Neural cell (in vitro differentiated cells): ENCODE measurements at regions not wholly inside any gene's neighbourhood (a gene's known extent, or its start where the extent isn't known, plus 50 kb on each side); places are given as distances from the start of the nearest gene placed in this dataset.

ENCODE experiments used
- H2AFZ ChIP-seq: fragments of 200-600, 300-800 bp; sonication (generic), shearing (Covaris generic); 2 replicates; pipeline ENCODE4 v1.6.0; 2014; ENCODE audit warnings: low read depth, mild to moderate bottlenecking, antibody characterized with exemption, low read length, moderate library complexity
- H3F3A ChIP-seq: fragments of 200-600 bp; shearing (Covaris generic); 2 replicates; pipeline ENCODE4 v1.6.1; 2016; ENCODE audit warnings: mild to moderate bottlenecking, moderate library complexity, mixed read lengths, antibody characterized with exemption, low read length; ENCODE audit not compliant: insufficient read depth, poor library complexity, severe bottlenecking
- H3K27ac ChIP-seq: fragments of 200-600, 300-800 bp; sonication (generic), shearing (Covaris generic); 2 replicates; pipeline ENCODE4 v1.5.1; 2014; ENCODE audit warnings: mild to moderate bottlenecking, low read length, moderate library complexity
- H3K27me3 ChIP-seq: fragments of 300-800, 200-600 bp; sonication (generic), shearing (Covaris generic); 2 replicates; pipeline ENCODE4 v1.6.0; 2014; ENCODE audit warnings: mild to moderate bottlenecking, low read depth, low read length, moderate library complexity; ENCODE audit not compliant: insufficient read depth
- H3K36me3 ChIP-seq: fragments of 300-800, 200-600 bp; sonication (generic), shearing (Covaris generic); 2 replicates; pipeline ENCODE4 v1.5.1; 2014; ENCODE audit warnings: mild to moderate bottlenecking, antibody characterized with exemption, low read length, moderate library complexity; ENCODE audit not compliant: insufficient read depth
- H3K4me2 ChIP-seq: fragments of 300-800, 200-600 bp; sonication (generic), shearing (Covaris generic); 2 replicates; pipeline ENCODE4 v1.6.0; 2014; ENCODE audit warnings: mild to moderate bottlenecking, low read length
- H3K4me3 ChIP-seq: fragments of 300-800, 200-600 bp; sonication (generic), shearing (Covaris generic); 2 replicates; pipeline ENCODE4 v1.5.1; 2014; ENCODE audit warnings: mild to moderate bottlenecking, low read length, moderate library complexity
- H3K79me2 ChIP-seq: fragments of 200-600 bp; shearing (Covaris generic); replicated peaks from 2 replicates; pipeline ENCODE4 v1.6.0; 2014; ENCODE audit warnings: mild to moderate bottlenecking, low read length, moderate library complexity; ENCODE audit not compliant: insufficient read depth
- H3K9ac ChIP-seq: fragments of 300-800, 200-600 bp; sonication (generic), shearing (Covaris generic); 2 replicates; pipeline ENCODE4 v1.6.1; 2016; ENCODE audit warnings: mild to moderate bottlenecking, low read length, mixed read lengths
- H3K9me2 ChIP-seq: fragments of 200-600 bp; shearing (Covaris generic); 2 replicates; pipeline ENCODE4 v1.6.1; 2016; ENCODE audit warnings: mild to moderate bottlenecking, low read length, mixed read lengths; ENCODE audit not compliant: insufficient read depth
- H3K9me3 ChIP-seq: fragments of 200-600, 300-800 bp; sonication (generic), shearing (Covaris generic); 2 replicates; pipeline ENCODE4 v1.6.1; 2016; ENCODE audit warnings: mild to moderate bottlenecking, mixed run types, low read length, moderate library complexity, mixed read lengths
- H4K20me1 ChIP-seq: fragments of 200-600 bp; shearing (Covaris generic); 2 replicates; pipeline ENCODE4 v1.6.1; 2016; ENCODE audit warnings: mild to moderate bottlenecking, mixed run types; ENCODE audit not compliant: insufficient read depth
- CTCF ChIP-seq: fragments of 450-650 bp; IDR thresholded peaks from 2 replicates; pipeline ENCODE4 v1.5.1; 2014; ENCODE audit warnings: antibody characterized with exemption, mild to moderate bottlenecking, moderate library complexity; ENCODE audit not compliant: poor library complexity, severe bottlenecking
- EP300 ChIP-seq: fragments of 450-650 bp; conservative IDR thresholded peaks from 2 replicates; pipeline ENCODE4 v1.6.1; 2014; ENCODE audit warnings: antibody characterized with exemption, mild to moderate bottlenecking, moderate library complexity; ENCODE audit not compliant: poor library complexity, severe bottlenecking
- EZH2 ChIP-seq: fragments of 200-600, 300-800 bp; shearing (Covaris generic), sonication (generic); IDR thresholded peaks from 2 replicates; pipeline ENCODE4 v1.6.1; 2014; ENCODE audit warnings: antibody characterized with exemption, low read length, borderline replicate concordance, mild to moderate bottlenecking; ENCODE audit not compliant: insufficient read depth, poor library complexity, severe bottlenecking
- MXI1 ChIP-seq: fragments of 450-650 bp; conservative IDR thresholded peaks from 2 replicates; pipeline ENCODE4 v1.6.1; 2014; ENCODE audit warnings: antibody characterized with exemption, mild to moderate bottlenecking; ENCODE audit not compliant: poor library complexity, severe bottlenecking
- POLR2AphosphoS5 ChIP-seq: IDR thresholded peaks from 2 replicates; pipeline ENCODE4 v1.6.1; 2012
- RAD21 ChIP-seq: fragments of 450-650 bp; conservative IDR thresholded peaks from 2 replicates; pipeline ENCODE4 v1.6.1; 2014; ENCODE audit warnings: antibody characterized with exemption, mild to moderate bottlenecking, moderate library complexity
- REST ChIP-seq: IDR thresholded peaks from 2 replicates; pipeline ENCODE4 v1.6.1; 2012; ENCODE audit warnings: borderline replicate concordance
- SMC3 ChIP-seq: fragments of 450-650 bp; conservative IDR thresholded peaks from 2 replicates; pipeline ENCODE4 v1.6.1; 2014; ENCODE audit warnings: antibody characterized with exemption, mild to moderate bottlenecking, moderate library complexity; ENCODE audit not compliant: poor library complexity
- TAF1 ChIP-seq: IDR thresholded peaks from 2 replicates; pipeline ENCODE4 v1.6.1; 2012; ENCODE audit warnings: low read depth

GRCh38 chr17:68675723-68676122 is 74.6 kb upstream of the FAM20A start:
- Histone ChIP-seq H3K4me3 (no peak overlapping the region), H3K27me3 (no peaks in the 10 kb centered on the region), H3K79me2 (no peaks in the 10 kb centered on the region), H3F3A (no peaks in the 10 kb centered on the region), H3K4me2 (no peak overlapping the region), H4K20me1 (no peaks in the 10 kb centered on the region), H3K27ac (no peak overlapping the region), H3K36me3 (no peaks in the 10 kb centered on the region), H3K9me2 (no peaks in the 10 kb centered on the region), H2AFZ (no peak overlapping the region), H3K9me3 (no peaks in the 10 kb centered on the region), H3K9ac (no peak overlapping the region)
- no peak for TF ChIP-seq MXI1
- TF ChIP-seq SMC3 = no peak
- TF ChIP-seq RAD21 = no peak
- TF ChIP-seq REST = no peak
- no peak for TF ChIP-seq CTCF
- no peak for TF ChIP-seq TAF1
- TF ChIP-seq EP300 = no peak
- TF ChIP-seq POLR2AphosphoS5 = no peak
- TF ChIP-seq EZH2 = no peak

- Histone ChIP-seq H3K36me3 (no peaks in the 10 kb centered on the region), H3K9ac (no peak overlapping the region), H3K79me2 (no peaks in the 10 kb centered on the region), H4K20me1 (no peaks in the 10 kb centered on the region), H3K4me2 (no peak overlapping the region), H3K9me2 (no peaks in the 10 kb centered on the region), H3K27me3 (no peaks in the 10 kb centered on the region), H3K27ac (no peak overlapping the region), H2AFZ (no peak overlapping the region), H3K9me3 (no peaks in the 10 kb centered on the region), H3K4me3 (no peak overlapping the region), H3F3A (no peaks in the 10 kb centered on the region)
- TF ChIP-seq REST (no peak), CTCF (no peak), EP300 (no peak), SMC3 (no peak), TAF1 (no peak), POLR2AphosphoS5 (no peak), MXI1 (no peak), EZH2 (no peak), RAD21 (no peak)
These were observed 73.1 kb upstream of the FAM20A start for GRCh38 chr17:68674029-68674925.
